Vagina (tissue), 2 donors: ENCODE measurements at regions not wholly inside any gene's neighbourhood (a gene's known extent, or its start where the extent isn't known, plus 50 kb on each side); places are given as distances from the start of the nearest gene placed in this dataset.

Experiments used
- DNase-seq, 2 donors: peaks; one replicate each; pipeline ENCODE4 v3.0.0-alpha.2; 2017; ENCODE audit errors: extremely low spot score in 2 of 2
- H3K27ac ChIP-seq: fragments of 200-600 bp; sonication (generic); one replicate; pipeline ENCODE4 v1.5.1; 2019
- H3K27me3 ChIP-seq: fragments of 200-600 bp; sonication (generic); one replicate; pipeline ENCODE4 v1.5.1; 2019
- H3K36me3 ChIP-seq, 2 donors: fragments of 200-600 bp; sonication (generic); one replicate each; pipeline ENCODE4 v1.5.1; 2017 to 2019
- H3K4me1 ChIP-seq: fragments of 200-600 bp; sonication (generic); one replicate; pipeline ENCODE4 v1.5.1; 2019
- H3K4me3 ChIP-seq, 2 donors: fragments of 200-600 bp; sonication (generic); 1 replicate in 1 of 2; 2 replicates in 1 of 2; pipeline ENCODE4 v1.5.1; 2016 to 2019
- H3K9me3 ChIP-seq: fragments of 200-600 bp; sonication (generic); one replicate; pipeline ENCODE4 v1.5.1; 2019
- CTCF ChIP-seq, 3 experiments: fragments of 450-650 bp in 2 of 3; fragments of 200-600 bp in 1 of 3; sonication (generic) in 1 of 3; IDR thresholded peaks; one replicate each; pipeline ENCODE4 v1.5.1; 2017 to 2019; ENCODE audit warnings: antibody characterized with exemption in 3 of 3, mild to moderate bottlenecking in 2 of 3, moderate library complexity in 2 of 3
- POLR2A ChIP-seq, 2 donors: fragments of 450-650 bp; IDR thresholded peaks; one replicate each; pipeline ENCODE4 v1.6.1; 2017; ENCODE audit warnings: antibody characterized with exemption in 2 of 2, mild to moderate bottlenecking in 2 of 2, moderate library complexity in 2 of 2
- POLR2AphosphoS5 ChIP-seq, 2 donors: sonication (generic); formaldehyde crosslinking; IDR thresholded peaks; one replicate each; pipeline ENCODE4 v1.9.0; 2017; ENCODE audit warnings: antibody characterized with exemption in 2 of 2, mild to moderate bottlenecking in 2 of 2, low read depth in 1 of 2; ENCODE audit not compliant: insufficient read depth in 1 of 2
- intact Hi-C: fragments of 100-400 bp; cut with DNase I; formaldehyde crosslinking; loops from one replicate; pipeline ENCODE4 v1.15.1; 2023

GRCh38 chr6:147633191-147633590, 124.7 kb downstream of the SAMD5 start:
- H3K27ac ChIP-seq, result no peak overlapping the region

GRCh38 chr6:147637620-147638195, 129.2 kb downstream of the SAMD5 start:
- Histone ChIP-seq H3K4me1 (no peaks in the 10 kb centered on the region), H3K27ac (no peak overlapping the region), H3K27me3 (no peaks in the 10 kb centered on the region), H3K9me3 (peaks cover 4% of the 10 kb centered on the region), H3K4me3 (no peak overlapping the region), H3K36me3 (no peaks in the 10 kb centered on the region)
- DNase-seq, result no peak
- intact Hi-C loops, result no loop called here
- TF ChIP-seq POLR2A (IDR thresholded peaks at IDR 0.05), result no peak
- TF ChIP-seq CTCF (IDR thresholded peaks at IDR 0.05), result no peak
- TF ChIP-seq POLR2AphosphoS5 (IDR thresholded peaks at IDR 0.05; ENCODE audit: insufficient read depth in 1 of 2, low read depth in 1 of 2), result no peak

More at GRCh38 chr6:147633191-147633590, 124.7 kb downstream of the SAMD5 start:
- DNase-seq, result no peak
- Histone ChIP-seq H3K36me3 (no peaks in the 10 kb centered on the region), H3K4me3 (no peak overlapping the region), H3K27me3 (no peaks in the 10 kb centered on the region), H3K4me1 (no peaks in the 10 kb centered on the region), H3K9me3 (peaks cover 4% of the 10 kb centered on the region)
- no peak for TF ChIP-seq CTCF (IDR thresholded peaks at IDR 0.05)
- no peak for TF ChIP-seq POLR2AphosphoS5 (IDR thresholded peaks at IDR 0.05; ENCODE audit: insufficient read depth in 1 of 2, low read depth in 1 of 2)
- TF ChIP-seq POLR2A (IDR thresholded peaks at IDR 0.05), result no peak
- intact Hi-C loops, result no loop called here

- H3K9me3 ChIP-seq, result peaks cover 3% of the 10 kb centered on the region
- intact Hi-C loops, result no loop called here
- no peaks in the 10 kb centered on the region for H3K4me1 ChIP-seq
- no peak overlapping the region for H3K27ac ChIP-seq
- TF ChIP-seq CTCF (IDR thresholded peaks at IDR 0.05), result no peak
- TF ChIP-seq POLR2A (IDR thresholded peaks at IDR 0.05), result no peak
- no peaks in the 10 kb centered on the region for H3K27me3 ChIP-seq
- no peak overlapping the region for H3K4me3 ChIP-seq
- no peaks in the 10 kb centered on the region for H3K36me3 ChIP-seq
- no peak for DNase-seq
Measured at GRCh38 chr6:147639279-147639678, 130.8 kb downstream of the SAMD5 start.

GRCh38 chr6:147640606-147641005, 132.1 kb downstream of the SAMD5 start:
- Histone ChIP-seq H3K4me3 (no peak overlapping the region), H3K36me3 (no peaks in the 10 kb centered on the region), H3K4me1 (no peaks in the 10 kb centered on the region), H3K27me3 (no peaks in the 10 kb centered on the region), H3K9me3 (no peaks in the 10 kb centered on the region), H3K27ac (no peak overlapping the region)
- intact Hi-C loops, result no loop called here
- TF ChIP-seq POLR2AphosphoS5 (IDR thresholded peaks at IDR 0.05; ENCODE audit: insufficient read depth in 1 of 2, low read depth in 1 of 2), result no peak
- no peak for TF ChIP-seq CTCF (IDR thresholded peaks at IDR 0.05)
- no peak for TF ChIP-seq POLR2A (IDR thresholded peaks at IDR 0.05)
- DNase-seq, result no peak

- Histone ChIP-seq H3K4me3 (no peak overlapping the region), H3K27me3 (no peaks in the 10 kb centered on the region), H3K9me3 (no peaks in the 10 kb centered on the region), H3K4me1 (no peaks in the 10 kb centered on the region), H3K27ac (no peak overlapping the region), H3K36me3 (no peaks in the 10 kb centered on the region)
- TF ChIP-seq POLR2AphosphoS5 (IDR thresholded peaks at IDR 0.05; ENCODE audit: insufficient read depth in 1 of 2, low read depth in 1 of 2) (no peak), CTCF (IDR thresholded peaks at IDR 0.05) (no peak), POLR2A (IDR thresholded peaks at IDR 0.05) (no peak)
- intact Hi-C loops, result no loop called here
- DNase-seq, result no peak
Measured at GRCh38 chr6:147641511-147641910, 133.0 kb downstream of the SAMD5 start.
